ENCODE measurements at regions not wholly inside any gene's neighbourhood (a gene's known extent, or its start where the extent isn't known, plus 50 kb on each side); places are given as distances from the start of the nearest gene placed in this dataset.

DNA sequence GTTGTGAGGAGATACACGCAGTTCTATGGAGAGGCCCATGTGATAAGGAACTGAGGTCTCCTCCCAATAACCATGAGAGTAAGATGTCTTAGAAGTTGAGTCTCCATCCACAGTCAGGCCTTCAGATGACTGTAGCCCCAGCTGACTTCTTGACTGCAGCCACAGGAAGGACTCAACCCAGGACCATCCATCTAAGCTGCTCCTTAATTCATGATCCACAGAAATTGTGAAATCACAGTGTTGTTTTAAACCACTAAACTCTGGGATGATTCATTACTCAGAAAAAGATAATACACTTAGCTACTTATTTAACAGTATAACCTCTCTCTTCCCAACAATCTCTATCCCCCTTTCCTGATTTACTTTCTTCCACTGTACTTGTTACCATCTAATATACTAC lies 173.3 kb downstream of the ALDH1A2 start:
- TF ChIP-seq TAF1 (IDR thresholded peaks at IDR 0.05; ENCODE audit: low read depth) = no peak
- Histone ChIP-seq H2AFZ (ENCODE audit: low read depth, low read length) (no peak overlapping the region), H3K36me3 (ENCODE audit: insufficient read depth, low read length) (no peaks in the 10 kb centered on the region), H3K9ac (ENCODE audit: low read length) (no peak overlapping the region), H3K9me3 (ENCODE audit: low read length) (no peaks in the 10 kb centered on the region), H3F3A (ENCODE audit: insufficient read depth, low read length, poor library complexity, severe bottlenecking) (no peaks in the 10 kb centered on the region), H3K9me2 (ENCODE audit: insufficient read depth, low read length) (no peaks in the 10 kb centered on the region), H3K4me3 (ENCODE audit: low read length) (no peak overlapping the region), H3K4me2 (ENCODE audit: low read length) (no peak overlapping the region), H3K27ac (ENCODE audit: low read length) (no peak overlapping the region), H3K79me2 (replicated peaks; ENCODE audit: insufficient read depth, low read length) (no peaks in the 10 kb centered on the region), H3K27me3 (ENCODE audit: insufficient read depth, low read depth, low read length) (no peaks in the 10 kb centered on the region), H4K20me1 (ENCODE audit: insufficient read depth) (no peaks in the 10 kb centered on the region)

DNA sequence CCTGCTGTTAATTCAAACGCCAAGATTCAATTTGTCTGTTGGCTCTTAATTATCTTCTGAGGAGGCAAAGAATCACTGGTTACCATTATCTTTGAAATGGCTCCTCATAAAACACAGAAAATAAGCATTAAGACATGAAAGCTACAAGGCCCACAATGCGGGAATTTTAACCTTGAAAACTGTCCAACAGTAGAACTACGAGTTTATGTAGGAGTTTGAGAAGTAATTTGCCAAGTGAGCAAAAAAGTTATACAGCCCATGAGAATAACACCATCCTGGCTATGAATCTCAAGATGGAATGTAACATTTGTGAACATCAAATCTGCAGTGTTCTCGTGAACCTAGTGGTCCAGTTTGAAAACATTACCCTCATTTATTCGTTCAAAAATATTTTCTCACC lies 172.5 kb downstream of the ALDH1A2 start:
- TF ChIP-seq RAD21 (conservative IDR thresholded peaks at IDR 0.05) (no peak), MXI1 (conservative IDR thresholded peaks at IDR 0.05; ENCODE audit: poor library complexity, severe bottlenecking) (no peak), EZH2 (IDR thresholded peaks at IDR 0.05; ENCODE audit: borderline replicate concordance, insufficient read depth, low read length, poor library complexity, severe bottlenecking) (no peak), POLR2AphosphoS5 (IDR thresholded peaks at IDR 0.05) (no peak), SMC3 (conservative IDR thresholded peaks at IDR 0.05; ENCODE audit: poor library complexity) (no peak), TAF1 (IDR thresholded peaks at IDR 0.05; ENCODE audit: low read depth) (no peak), EP300 (conservative IDR thresholded peaks at IDR 0.05; ENCODE audit: poor library complexity, severe bottlenecking) (no peak)
- TF ChIP-seq, protein P1, sequence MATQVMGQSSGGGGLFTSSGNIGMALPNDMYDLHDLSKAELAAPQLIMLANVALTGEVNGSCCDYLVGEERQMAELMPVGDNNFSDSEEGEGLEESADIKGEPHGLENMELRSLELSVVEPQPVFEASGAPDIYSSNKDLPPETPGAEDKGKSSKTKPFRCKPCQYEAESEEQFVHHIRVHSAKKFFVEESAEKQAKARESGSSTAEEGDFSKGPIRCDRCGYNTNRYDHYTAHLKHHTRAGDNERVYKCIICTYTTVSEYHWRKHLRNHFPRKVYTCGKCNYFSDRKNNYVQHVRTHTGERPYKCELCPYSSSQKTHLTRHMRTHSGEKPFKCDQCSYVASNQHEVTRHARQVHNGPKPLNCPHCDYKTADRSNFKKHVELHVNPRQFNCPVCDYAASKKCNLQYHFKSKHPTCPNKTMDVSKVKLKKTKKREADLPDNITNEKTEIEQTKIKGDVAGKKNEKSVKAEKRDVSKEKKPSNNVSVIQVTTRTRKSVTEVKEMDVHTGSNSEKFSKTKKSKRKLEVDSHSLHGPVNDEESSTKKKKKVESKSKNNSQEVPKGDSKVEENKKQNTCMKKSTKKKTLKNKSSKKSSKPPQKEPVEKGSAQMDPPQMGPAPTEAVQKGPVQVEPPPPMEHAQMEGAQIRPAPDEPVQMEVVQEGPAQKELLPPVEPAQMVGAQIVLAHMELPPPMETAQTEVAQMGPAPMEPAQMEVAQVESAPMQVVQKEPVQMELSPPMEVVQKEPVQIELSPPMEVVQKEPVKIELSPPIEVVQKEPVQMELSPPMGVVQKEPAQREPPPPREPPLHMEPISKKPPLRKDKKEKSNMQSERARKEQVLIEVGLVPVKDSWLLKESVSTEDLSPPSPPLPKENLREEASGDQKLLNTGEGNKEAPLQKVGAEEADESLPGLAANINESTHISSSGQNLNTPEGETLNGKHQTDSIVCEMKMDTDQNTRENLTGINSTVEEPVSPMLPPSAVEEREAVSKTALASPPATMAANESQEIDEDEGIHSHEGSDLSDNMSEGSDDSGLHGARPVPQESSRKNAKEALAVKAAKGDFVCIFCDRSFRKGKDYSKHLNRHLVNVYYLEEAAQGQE (IDR thresholded peaks at IDR 0.05; ENCODE audit: borderline replicate concordance) = no peak
- TF ChIP-seq, protein P2, sequence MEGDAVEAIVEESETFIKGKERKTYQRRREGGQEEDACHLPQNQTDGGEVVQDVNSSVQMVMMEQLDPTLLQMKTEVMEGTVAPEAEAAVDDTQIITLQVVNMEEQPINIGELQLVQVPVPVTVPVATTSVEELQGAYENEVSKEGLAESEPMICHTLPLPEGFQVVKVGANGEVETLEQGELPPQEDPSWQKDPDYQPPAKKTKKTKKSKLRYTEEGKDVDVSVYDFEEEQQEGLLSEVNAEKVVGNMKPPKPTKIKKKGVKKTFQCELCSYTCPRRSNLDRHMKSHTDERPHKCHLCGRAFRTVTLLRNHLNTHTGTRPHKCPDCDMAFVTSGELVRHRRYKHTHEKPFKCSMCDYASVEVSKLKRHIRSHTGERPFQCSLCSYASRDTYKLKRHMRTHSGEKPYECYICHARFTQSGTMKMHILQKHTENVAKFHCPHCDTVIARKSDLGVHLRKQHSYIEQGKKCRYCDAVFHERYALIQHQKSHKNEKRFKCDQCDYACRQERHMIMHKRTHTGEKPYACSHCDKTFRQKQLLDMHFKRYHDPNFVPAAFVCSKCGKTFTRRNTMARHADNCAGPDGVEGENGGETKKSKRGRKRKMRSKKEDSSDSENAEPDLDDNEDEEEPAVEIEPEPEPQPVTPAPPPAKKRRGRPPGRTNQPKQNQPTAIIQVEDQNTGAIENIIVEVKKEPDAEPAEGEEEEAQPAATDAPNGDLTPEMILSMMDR (IDR thresholded peaks at IDR 0.05; ENCODE audit: poor library complexity, severe bottlenecking) = no peak
- H3K79me2 ChIP-seq (replicated peaks; ENCODE audit: insufficient read depth, low read length) = no peaks in the 10 kb centered on the region

DNA sequence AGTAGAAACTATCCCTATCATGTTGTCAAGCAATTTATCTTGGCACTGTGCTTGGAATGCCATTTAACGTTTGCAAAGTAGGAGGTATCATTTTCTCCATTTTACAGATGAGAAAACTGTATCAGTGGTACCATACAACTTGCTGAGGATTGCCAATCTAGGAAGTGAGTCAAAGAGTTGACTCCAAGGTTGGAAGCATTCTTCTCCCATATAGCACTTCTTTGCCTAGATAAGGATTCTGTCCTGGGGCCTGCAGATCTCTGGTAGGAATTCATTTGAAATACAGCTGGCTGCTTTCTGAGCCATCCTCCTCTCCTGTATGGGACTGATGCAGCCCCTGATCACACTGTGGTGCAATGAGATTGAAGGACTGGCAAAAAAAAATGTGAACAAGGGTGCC lies 170.2 kb downstream of the ALDH1A2 start:
- Histone ChIP-seq H3K36me3 (ENCODE audit: insufficient read depth, low read length) (no peaks in the 10 kb centered on the region), H3K27ac (ENCODE audit: low read length) (no peak overlapping the region), H3K4me2 (ENCODE audit: low read length) (no peak overlapping the region), H3K9me3 (ENCODE audit: low read length) (no peaks in the 10 kb centered on the region), H3K27me3 (ENCODE audit: insufficient read depth, low read depth, low read length) (no peaks in the 10 kb centered on the region), H3F3A (ENCODE audit: insufficient read depth, low read length, poor library complexity, severe bottlenecking) (no peaks in the 10 kb centered on the region), H3K9ac (ENCODE audit: low read length) (no peak overlapping the region), H3K79me2 (replicated peaks; ENCODE audit: insufficient read depth, low read length) (no peaks in the 10 kb centered on the region), H3K4me3 (ENCODE audit: low read length) (no peak overlapping the region), H4K20me1 (ENCODE audit: insufficient read depth) (no peaks in the 10 kb centered on the region), H2AFZ (ENCODE audit: low read depth, low read length) (no peak overlapping the region), H3K9me2 (ENCODE audit: insufficient read depth, low read length) (no peaks in the 10 kb centered on the region)
- TF ChIP-seq TAF1 (IDR thresholded peaks at IDR 0.05; ENCODE audit: low read depth) = no peak
- no peak for TF ChIP-seq MXI1 (conservative IDR thresholded peaks at IDR 0.05; ENCODE audit: poor library complexity, severe bottlenecking)
- no peak for TF ChIP-seq SMC3 (conservative IDR thresholded peaks at IDR 0.05; ENCODE audit: poor library complexity)

More for the DNA sequence above, 172.5 kb downstream of the ALDH1A2 start:
- H3K9me2 ChIP-seq (ENCODE audit: insufficient read depth, low read length) = no peaks in the 10 kb centered on the region
- no peak overlapping the region for H3K27ac ChIP-seq (ENCODE audit: low read length)
- H3K4me2 ChIP-seq (ENCODE audit: low read length) = no peak overlapping the region
- no peak overlapping the region for H3K9ac ChIP-seq (ENCODE audit: low read length)
- no peaks in the 10 kb centered on the region for H3K27me3 ChIP-seq (ENCODE audit: insufficient read depth, low read depth, low read length)
- H3K4me3 ChIP-seq (ENCODE audit: low read length) = no peak overlapping the region
- no peaks in the 10 kb centered on the region for H3F3A ChIP-seq (ENCODE audit: insufficient read depth, low read length, poor library complexity, severe bottlenecking)
- no peak overlapping the region for H2AFZ ChIP-seq (ENCODE audit: low read depth, low read length)
- H4K20me1 ChIP-seq (ENCODE audit: insufficient read depth) = no peaks in the 10 kb centered on the region
- H3K9me3 ChIP-seq (ENCODE audit: low read length) = no peaks in the 10 kb centered on the region
- no peaks in the 10 kb centered on the region for H3K36me3 ChIP-seq (ENCODE audit: insufficient read depth, low read length)
